ENCODE measurements at regions not wholly inside any gene's neighbourhood (a gene's known extent, or its start where the extent isn't known, plus 50 kb on each side); places are given as distances from the start of the nearest gene placed in this dataset.

GRCh38 chr10:20407357-20407756, 489.8 kb downstream of the NEBL start:
- H2BK12ac ChIP-seq (ENCODE audit: low read depth, low read length), result no peak overlapping the region
- H3K23me2 ChIP-seq (ENCODE audit: low read depth, low read length), result no peaks in the 10 kb centered on the region; the same call in 1 of the 2 replicates
- ChIA-PET POLR2A (ENCODE audit: partially characterized antibody) (no interaction called here), CTCF (ENCODE audit: partially characterized antibody) (no interaction called here)
- H3K4me2 ChIP-seq (ENCODE audit: insufficient read depth in 1 of 2, low read depth in 2 of 2, low read length in 2 of 2), result no peak overlapping the region
- TF ChIP-seq CHD1 (IDR thresholded peaks at IDR 0.05; ENCODE audit: low read depth, low read length) (no peak), ZNF274 (IDR thresholded peaks at IDR 0.05; ENCODE audit: borderline replicate concordance, extremely low read depth, low read length) (no peak), SIRT6 (IDR thresholded peaks at IDR 0.05; ENCODE audit: low read length) (no peak), BRCA1 (IDR thresholded peaks at IDR 0.05; ENCODE audit: low read depth, low read length) (no peak), CBX8 (IDR thresholded peaks at IDR 0.05; ENCODE audit: borderline replicate concordance, low read depth, low read length) (no peak), CHD2 (IDR thresholded peaks at IDR 0.05; ENCODE audit: low read length) (no peak), PHF8 (conservative IDR thresholded peaks at IDR 0.05; ENCODE audit: low read depth, low read length) (no peak), RXRA (IDR thresholded peaks at IDR 0.05; ENCODE audit: insufficient read depth, low read depth, low read length) (no peak), EGR1 (IDR thresholded peaks at IDR 0.05; ENCODE audit: borderline replicate concordance, low read depth, low read length) (no peak), BCL11A (IDR thresholded peaks at IDR 0.05; ENCODE audit: low read depth in 2 of 2, low read length in 2 of 2) (no peak)
- no peak overlapping the region for H2BK15ac ChIP-seq (ENCODE audit: low read length)
- H2BK20ac ChIP-seq (ENCODE audit: low read length), result no peak overlapping the region
- no peak overlapping the region for H2BK5ac ChIP-seq (ENCODE audit: low read depth, low read length)
- no peak overlapping the region for H2BK120ac ChIP-seq (replicated peaks; ENCODE audit: low read depth, low read length)
- H3K79me2 ChIP-seq (ENCODE audit: control insufficient read depth in 1 of 2, insufficient read depth in 2 of 2, low read length in 2 of 2), result no peaks in the 10 kb centered on the region
- DNase-seq (ENCODE audit: low read depth in 1 of 2, low spot score in 2 of 2) (no peak), FAIRE-seq (no peak)
- H3K14ac ChIP-seq (ENCODE audit: insufficient read length), result no peak overlapping the region
- H3K4me1 ChIP-seq (replicated peaks in 1 of 4; ENCODE audit: control insufficient read depth in 3 of 4, insufficient read depth in 4 of 4, low read length in 3 of 4), result no peaks in the 10 kb centered on the region; a peak in 1 of 7 replicates
- H3K23ac ChIP-seq (ENCODE audit: insufficient read length), result no peak overlapping the region
- H3K9me3 ChIP-seq (ENCODE audit: insufficient read depth in 2 of 2, low read depth in 1 of 2, low read length in 1 of 2), result no peaks in the 10 kb centered on the region
- no peak overlapping the region for H3K4ac ChIP-seq (replicated peaks; ENCODE audit: insufficient read length, low read depth, low read length)
- H3K79me1 ChIP-seq (ENCODE audit: low read depth, low read length), result no peaks in the 10 kb centered on the region
- no peaks in the 10 kb centered on the region for H3K27me3 ChIP-seq (replicated peaks in 1 of 4; ENCODE audit: control insufficient read depth in 3 of 4, extremely low read depth in 1 of 4, insufficient read depth in 3 of 4, low read length in 3 of 4)
- no peak overlapping the region for H3K27ac ChIP-seq (ENCODE audit: low read depth, low read length)
- H3K4me3 ChIP-seq (ENCODE audit: extremely low read depth in 1 of 4, insufficient read depth in 2 of 4, low read depth in 3 of 4, low read length in 4 of 4), result no peak overlapping the region
- no peak overlapping the region for H3K9ac ChIP-seq (replicated peaks in 1 of 4; ENCODE audit: extremely low read depth in 1 of 4, low read depth in 3 of 4, low read length in 3 of 4)
- no peak overlapping the region for H4K5ac ChIP-seq (ENCODE audit: insufficient read length, low read depth, low read length)
- H4K91ac ChIP-seq (replicated peaks; ENCODE audit: insufficient read length, low read length), result no peak overlapping the region
- H2AK5ac ChIP-seq (ENCODE audit: low read depth, low read length), result no peak overlapping the region
- H3K36me3 ChIP-seq (ENCODE audit: control insufficient read depth in 2 of 4, insufficient read depth in 4 of 4, low read length in 3 of 4), result no peaks in the 10 kb centered on the region
- H2AFZ ChIP-seq (ENCODE audit: low read length), result no peak overlapping the region
- H4K8ac ChIP-seq (ENCODE audit: extremely low read depth, insufficient read depth, low read length), result no peak overlapping the region
- no peak overlapping the region for H3K56ac ChIP-seq (replicated peaks; ENCODE audit: insufficient read length, low read depth, low read length)
- H3K18ac ChIP-seq (ENCODE audit: extremely low read depth, low read length), result no peak overlapping the region
- H4K20me1 ChIP-seq (replicated peaks in 1 of 2; ENCODE audit: control insufficient read depth in 1 of 2, insufficient read depth in 2 of 2, low read length in 2 of 2), result no peaks in the 10 kb centered on the region

All from H1 (cell line).